Heart left ventricle (tissue), 13 donors: ENCODE measurements at regions not wholly inside any gene's neighbourhood (a gene's known extent, or its start where the extent isn't known, plus 50 kb on each side); places are given as distances from the start of the nearest gene placed in this dataset.

Experiments used
- POLR2A ChIP-seq, 2 donors: fragments of 450-650 bp; IDR thresholded peaks; one replicate each; pipeline ENCODE4 v1.6.1; 2017; ENCODE audit warnings: antibody characterized with exemption in 2 of 2, mild to moderate bottlenecking in 2 of 2, moderate library complexity in 2 of 2
- TF ChIP-seq, protein P1 (sequence below), 12 donors: fragments of 200-600 bp; sonication (generic) in 4 of 12; IDR thresholded peaks; one replicate each; pipeline versions ENCODE4 v1.5.0 to v1.8.0; 2018 to 2022; ENCODE audit warnings: antibody characterized with exemption in 12 of 12, mild to moderate bottlenecking in 5 of 12
- donor health status: ischemic (EF 13 %, LVEDD 7.1; RV severe dilation, severe dysfunction).
- donor health status: DM: no; HTN: yes; CAD: no.
- donor health status: DM: no; HTN: no; CAD: no.
- donor health status: ischemic (EF 25% LVEDD 6.9; RV normal size, moderate dysfunction).
- donor health status: ischemic (EF 25% LVEDD 5.7; RV mildly dilated, moderate dysfunction).
- donor health status: ischemic (EF 35%, LVEDD 5.7; RV mildly dilated, moderate dysfunction).
- donor health status: nonischemic (EF 11% LVEDD 7.7; RV severe dilation, severe dysfunction).
- donor health status: DM: yes; HTN: yes; CAD: no.
- donor health status: PGD.
- donor health status: ischemic (EF 29% LVEDD 5.4; RV normal size, mild dysfunction).
- donor health status: nonischemic (EF 23%, LVEDD 6.1; RV moderate dilation, normal function).

GRCh38 chr1:199698222-199698621, 329.3 kb upstream of the NR5A2 start:
- TF ChIP-seq, protein P1, sequence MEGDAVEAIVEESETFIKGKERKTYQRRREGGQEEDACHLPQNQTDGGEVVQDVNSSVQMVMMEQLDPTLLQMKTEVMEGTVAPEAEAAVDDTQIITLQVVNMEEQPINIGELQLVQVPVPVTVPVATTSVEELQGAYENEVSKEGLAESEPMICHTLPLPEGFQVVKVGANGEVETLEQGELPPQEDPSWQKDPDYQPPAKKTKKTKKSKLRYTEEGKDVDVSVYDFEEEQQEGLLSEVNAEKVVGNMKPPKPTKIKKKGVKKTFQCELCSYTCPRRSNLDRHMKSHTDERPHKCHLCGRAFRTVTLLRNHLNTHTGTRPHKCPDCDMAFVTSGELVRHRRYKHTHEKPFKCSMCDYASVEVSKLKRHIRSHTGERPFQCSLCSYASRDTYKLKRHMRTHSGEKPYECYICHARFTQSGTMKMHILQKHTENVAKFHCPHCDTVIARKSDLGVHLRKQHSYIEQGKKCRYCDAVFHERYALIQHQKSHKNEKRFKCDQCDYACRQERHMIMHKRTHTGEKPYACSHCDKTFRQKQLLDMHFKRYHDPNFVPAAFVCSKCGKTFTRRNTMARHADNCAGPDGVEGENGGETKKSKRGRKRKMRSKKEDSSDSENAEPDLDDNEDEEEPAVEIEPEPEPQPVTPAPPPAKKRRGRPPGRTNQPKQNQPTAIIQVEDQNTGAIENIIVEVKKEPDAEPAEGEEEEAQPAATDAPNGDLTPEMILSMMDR (IDR thresholded peaks at IDR 0.05), result no peak
- no peak for TF ChIP-seq POLR2A (IDR thresholded peaks at IDR 0.05)
